K562 (cell line): ENCODE measurements at regions not wholly inside any gene's neighbourhood (a gene's known extent, or its start where the extent isn't known, plus 50 kb on each side); places are given as distances from the start of the nearest gene placed in this dataset.

ENCODE experiments used
- ATAC-seq: fragments of 200-7000 bp; cut with Tn5 transposase; 3 replicates; pipeline ENCODE4 v1.9.1; 2020; ENCODE audit warnings: moderate library complexity
- BruUV-seq: library from RNA; stranded (reverse); fragments of 400-500 nt; replicated peaks from 2 replicates; lab custom pipeline; 2021; lab: Mats Ljungman, UMichigan
- CTCF ChIA-PET: fragments of 300-600 bp; formaldehyde crosslinking; extraction: SDS; loops from one replicate; lab custom pipeline; 2021; ENCODE audit warnings: low intra/inter-chr PET ratio; lab: Yijun Ruan, JAX
- POLR2A ChIA-PET: fragments of 300-600, 350-650 bp; sonication (Branson Sonifier 250); formaldehyde crosslinking; extraction: SDS; loops from one replicate; lab custom pipeline; 2021; ENCODE audit warnings: antibody characterized with exemption, inconsistent platforms; lab: Yijun Ruan, JAX
- DNase-seq, 4 experiments: peaks; one replicate each; pipeline versions ENCODE4 v3.0.0 to v3.0.0-alpha.2; 2011 to 2018; ENCODE audit warnings: low spot score in 3 of 4, mixed read lengths in 3 of 4; ENCODE audit errors: extremely low read depth in 1 of 4
- FAIRE-seq: peaks from 2 replicates; lab custom pipeline; 2011; peaks lifted over from hg19 to GRCh38; lab: Jason Lieb, UNC
- H2AFZ ChIP-seq: 2 replicates; pipeline ENCODE4 v1.6.0; 2011; ENCODE audit warnings: low read depth, low read length, control low read depth, inconsistent platforms
- H3K27ac ChIP-seq: fragments of 200-600 bp; 3 replicates; pipeline ENCODE4 v1.8.0; 2011; ENCODE audit warnings: low read depth, mild to moderate bottlenecking, control low read depth, inconsistent platforms, low read length, moderate library complexity, mixed read lengths; ENCODE audit errors: extremely low read depth
- H3K27me3 ChIP-seq, 2 experiments: fragments of 300-600 bp in 1 of 2; 2 replicates in 1 of 2; 3 replicates in 1 of 2; pipeline versions ENCODE4 v1.6.0 to v1.8.0; 2011; ENCODE audit warnings: inconsistent platforms in 2 of 2, low read length in 2 of 2, mild to moderate bottlenecking in 1 of 2, mixed read lengths in 1 of 2, moderate library complexity in 1 of 2; ENCODE audit not compliant: control insufficient read depth in 2 of 2, insufficient read depth in 2 of 2
- H3K36me3 ChIP-seq: fragments of 300-600 bp; 3 replicates; pipeline ENCODE4 v1.8.0; 2011; ENCODE audit warnings: mild to moderate bottlenecking, low read length, inconsistent platforms; ENCODE audit not compliant: control insufficient read depth, insufficient read depth
- H3K4me1 ChIP-seq, 2 experiments: fragments of 200-600 bp in 1 of 2; replicated peaks in 1 of 2; 2 replicates in 1 of 2; 3 replicates in 1 of 2; pipeline versions ENCODE4 v1.5.1 to v1.8.0; 2011; ENCODE audit warnings: inconsistent platforms in 2 of 2, low read length in 2 of 2, mild to moderate bottlenecking in 1 of 2, mixed read lengths in 1 of 2, moderate library complexity in 1 of 2; ENCODE audit not compliant: control insufficient read depth in 2 of 2, insufficient read depth in 2 of 2
- H3K4me2 ChIP-seq: 2 replicates; pipeline ENCODE4 v1.6.1; 2011; ENCODE audit warnings: low read length, control low read depth, inconsistent platforms, mixed read lengths; ENCODE audit not compliant: insufficient read depth
- H3K4me3 ChIP-seq: fragments of 200-600 bp; sonication (generic), shearing (Covaris generic); 2 replicates; pipeline ENCODE4 v1.5.1; 2016; ENCODE audit warnings: control low read depth, inconsistent platforms
- H3K79me2 ChIP-seq: fragments of 200-600 bp; 3 replicates; pipeline ENCODE4 v1.8.0; 2011; ENCODE audit warnings: low read length, inconsistent platforms; ENCODE audit not compliant: control insufficient read depth, insufficient read depth
- H3K9ac ChIP-seq, 2 experiments: 2 replicates each; pipeline versions ENCODE4 v1.6.0 to v1.6.1; 2011; ENCODE audit warnings: low read depth in 2 of 2, low read length in 2 of 2, control low read depth in 1 of 2, inconsistent platforms in 1 of 2, mild to moderate bottlenecking in 1 of 2, mixed read lengths in 1 of 2; ENCODE audit not compliant: insufficient read depth in 1 of 2
- H3K9me1 ChIP-seq: one replicate; pipeline ENCODE4 v1.6.0; 2011; ENCODE audit warnings: inconsistent platforms, mild to moderate bottlenecking, low read length, moderate library complexity; ENCODE audit not compliant: control insufficient read depth, insufficient read depth
- H3K9me3 ChIP-seq: replicated peaks from 2 replicates; pipeline ENCODE4 v1.5.1; 2011; ENCODE audit warnings: low read depth, low read length, inconsistent platforms; ENCODE audit not compliant: control insufficient read depth, insufficient read depth
- H4K20me1 ChIP-seq: replicated peaks from 2 replicates; pipeline ENCODE4 v1.6.1; 2011; ENCODE audit warnings: low read length, inconsistent platforms, mixed read lengths; ENCODE audit not compliant: control insufficient read depth, insufficient read depth
- CBFA2T2 ChIP-seq: fragments of 450-650 bp; conservative IDR thresholded peaks from 2 replicates; pipeline ENCODE4 v1.6.1; 2017; ENCODE audit warnings: mild to moderate bottlenecking
- CHD2 ChIP-seq: IDR thresholded peaks from 2 replicates; pipeline ENCODE4 v1.6.1; 2011; ENCODE audit warnings: low read depth, low read length
- ETV5 ChIP-seq: sonication (generic); formaldehyde crosslinking; IDR thresholded peaks from 2 replicates; pipeline ENCODE4 v1.4.0; 2020; ENCODE audit warnings: low read depth, mild to moderate bottlenecking, missing genetic modification reagents
- FOXK2 ChIP-seq, 2 experiments: fragments of 450-650 bp; IDR thresholded peaks in 1 of 2; conservative IDR thresholded peaks in 1 of 2; 2 replicates each; pipeline ENCODE4 v1.6.1; 2016; ENCODE audit warnings: low read depth in 2 of 2, mild to moderate bottlenecking in 1 of 2
- MAFF ChIP-seq: IDR thresholded peaks from 2 replicates; pipeline ENCODE4 v1.6.1; 2012; ENCODE audit warnings: low read length, improper control_type of control experiment
- TAF9B ChIP-seq: fragments of 450-650 bp; IDR thresholded peaks from 2 replicates; pipeline ENCODE4 v1.6.1; 2018; ENCODE audit warnings: mild to moderate bottlenecking; ENCODE audit not compliant: partially characterized antibody
- TFE3 ChIP-seq: fragments of 450-650 bp; formaldehyde crosslinking; IDR thresholded peaks from 2 replicates; pipeline ENCODE4 v1.4.0; 2020; ENCODE audit warnings: mild to moderate bottlenecking, mixed read lengths
- ZKSCAN3 ChIP-seq: fragments of 250-450 bp; sonication (Bioruptor Pico); IDR thresholded peaks from 2 replicates; pipeline ENCODE4 v1.4.0; 2020
- in situ Hi-C: fragments of 300-500 bp; cut with MboI; formaldehyde crosslinking; loops from 4 replicates; pipeline ENCODE4 v1.15.0; 2018; ENCODE audit warnings: inconsistent platforms, mixed read lengths
- intact Hi-C: fragments of 100-400 bp; cut with micrococcal nuclease; formaldehyde crosslinking; loops from 2 replicates; pipeline ENCODE4 v1.14.2; 2022

- no peak for TF ChIP-seq MAFF
- no peak for TF ChIP-seq TAF9B
- no peak for TF ChIP-seq CBFA2T2
- TF ChIP-seq TFE3 (CRISPR knock-in tag): no peak
- TF ChIP-seq ZKSCAN3 (CRISPR knock-in tag): no peak
- no peak for TF ChIP-seq ETV5 (CRISPR knock-in tag)
- TF ChIP-seq FOXK2 (conservative IDR thresholded peaks at IDR 0.05 in 1 of 2, IDR thresholded peaks at IDR 0.05 in 1 of 2; ENCODE audit: low read depth in 2 of 2): no peak
- TF ChIP-seq CHD2: no peak
- TF ChIP-seq, all 486 proteins: peak for 0
- Histone ChIP-seq H3K79me2 (no peaks in the 10 kb centered on the region), H3K4me2 (no peak overlapping the region), H3K4me1 (no peaks in the 10 kb centered on the region), H3K9me1 (no peaks in the 10 kb centered on the region), H3K4me3 (no peak overlapping the region), H3K36me3 (no peaks in the 10 kb centered on the region), H3K27ac (no peak overlapping the region), H3K27me3 (no peaks in the 10 kb centered on the region; a peak in 1 of 5 replicates), H4K20me1 (no peaks in the 10 kb centered on the region), H2AFZ (no peak overlapping the region), H3K9ac (no peak overlapping the region), H3K9me3 (no peaks in the 10 kb centered on the region)
- FAIRE-seq (no peak), DNase-seq (no peak), ATAC-seq (no peak)
- POLR2A ChIA-PET: interaction anchor here (0.9 kb wide), 1 partner anchor 9 kb away, joined by 3 read pairs; no protein-coding TSS in a partner anchor
- in situ Hi-C loops: no loop called here
- intact Hi-C loops: no loop called here
- CTCF ChIA-PET: no interaction called here
- BruUV-seq: no TSS peak
Measured at GRCh38 chr2:223155956-223156355, 104.0 kb downstream of the KCNE4 start.
